MCF 10A (cell line): ENCODE measurements at regions not wholly inside any gene's neighbourhood (a gene's known extent, or its start where the extent isn't known, plus 50 kb on each side); places are given as distances from the start of the nearest gene placed in this dataset.

ENCODE experiments used
- BruUV-seq: library from RNA; stranded (reverse); fragments of 400-500 nt; replicated peaks from 2 replicates; lab custom pipeline; 2021; lab: Mats Ljungman, UMichigan
- CTCF ChIA-PET: fragments of 300-600 bp; sonication (Branson Sonifier 250); formaldehyde crosslinking; extraction: SDS; loops from one replicate; lab custom pipeline; 2021; ENCODE audit warnings: antibody characterized with exemption, inconsistent platforms; lab: Yijun Ruan, JAX
- POLR2A ChIA-PET: fragments of 300-600, 350-650 bp; sonication (Branson Sonifier 250); formaldehyde crosslinking; extraction: SDS; loops from one replicate; lab custom pipeline; 2020; ENCODE audit warnings: antibody characterized with exemption, inconsistent platforms; lab: Yijun Ruan, JAX
- DNase-seq: peaks from one replicate; pipeline ENCODE4 v3.0.0-alpha.2; 2018; ENCODE audit not compliant: unreplicated experiment
- H3K27ac Mint-ChIP-seq: one replicate; pipeline ENCODE4 v1.8.0; 2022; ENCODE audit warnings: mild to moderate bottlenecking, low read depth, mixed read lengths; ENCODE audit not compliant: unreplicated experiment
- H3K27me3 Mint-ChIP-seq: one replicate; pipeline ENCODE4 v1.8.0; 2022; ENCODE audit warnings: mixed read lengths; ENCODE audit not compliant: insufficient read depth, unreplicated experiment
- H3K36me3 Mint-ChIP-seq: one replicate; pipeline ENCODE4 v1.8.0; 2022; ENCODE audit warnings: mild to moderate bottlenecking, moderate library complexity, mixed read lengths; ENCODE audit not compliant: insufficient read depth, unreplicated experiment
- H3K4me1 Mint-ChIP-seq: one replicate; pipeline ENCODE4 v1.8.0; 2022; ENCODE audit warnings: mixed read lengths; ENCODE audit not compliant: insufficient read depth, unreplicated experiment
- H3K4me3 Mint-ChIP-seq: one replicate; pipeline ENCODE4 v1.8.0; 2022; ENCODE audit warnings: mild to moderate bottlenecking, moderate library complexity, mixed read lengths; ENCODE audit not compliant: unreplicated experiment
- H3K9me3 Mint-ChIP-seq: one replicate; pipeline ENCODE4 v1.8.0; 2022; ENCODE audit warnings: mixed read lengths; ENCODE audit not compliant: unreplicated experiment
- intact Hi-C: fragments of 100-400 bp; cut with micrococcal nuclease; formaldehyde crosslinking; loops from 2 replicates; pipeline ENCODE4 v1.14.1; 2022
- TF ChIP-seq, protein P1 (sequence below): fragments of 200-600 bp; IDR thresholded peaks from one replicate; pipeline ENCODE4 v1.8.0; 2022; ENCODE audit warnings: antibody characterized with exemption, mild to moderate bottlenecking; ENCODE audit not compliant: unreplicated experiment

DNA sequence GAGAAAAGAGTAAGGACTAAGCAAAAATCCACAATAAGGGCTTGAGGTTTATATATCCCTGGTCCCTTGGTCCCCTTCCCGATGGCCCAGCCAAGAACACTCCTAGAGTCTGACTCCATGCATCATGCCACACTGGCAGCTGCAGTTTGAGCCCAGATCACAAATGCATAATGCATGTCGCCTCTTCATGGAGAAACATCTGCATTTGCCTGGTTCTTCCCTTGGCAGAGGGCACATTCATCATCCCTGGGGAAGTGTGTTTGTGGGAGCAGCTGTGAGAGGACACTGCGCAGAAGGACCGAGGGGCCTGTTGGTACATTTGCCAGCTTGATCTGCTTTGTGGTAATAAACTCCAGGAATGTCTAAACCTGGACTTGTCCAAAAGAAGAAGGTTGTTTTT is 731.8 kb downstream of the FGF9 start:
- H3K27ac Mint-ChIP-seq: no peak overlapping the region
- H3K27me3 Mint-ChIP-seq: no peaks in the 10 kb centered on the region
- BruUV-seq: no TSS peak
- ChIA-PET POLR2A (no interaction called here), CTCF (interaction anchor here (1.0 kb wide), 1 partner anchor 11 kb away, joined by 4 read pairs; no protein-coding TSS in a partner anchor)
- H3K4me3 Mint-ChIP-seq: no peak overlapping the region
- H3K9me3 Mint-ChIP-seq: no peaks in the 10 kb centered on the region
- intact Hi-C loops: no loop called here
- TF ChIP-seq, protein P1, sequence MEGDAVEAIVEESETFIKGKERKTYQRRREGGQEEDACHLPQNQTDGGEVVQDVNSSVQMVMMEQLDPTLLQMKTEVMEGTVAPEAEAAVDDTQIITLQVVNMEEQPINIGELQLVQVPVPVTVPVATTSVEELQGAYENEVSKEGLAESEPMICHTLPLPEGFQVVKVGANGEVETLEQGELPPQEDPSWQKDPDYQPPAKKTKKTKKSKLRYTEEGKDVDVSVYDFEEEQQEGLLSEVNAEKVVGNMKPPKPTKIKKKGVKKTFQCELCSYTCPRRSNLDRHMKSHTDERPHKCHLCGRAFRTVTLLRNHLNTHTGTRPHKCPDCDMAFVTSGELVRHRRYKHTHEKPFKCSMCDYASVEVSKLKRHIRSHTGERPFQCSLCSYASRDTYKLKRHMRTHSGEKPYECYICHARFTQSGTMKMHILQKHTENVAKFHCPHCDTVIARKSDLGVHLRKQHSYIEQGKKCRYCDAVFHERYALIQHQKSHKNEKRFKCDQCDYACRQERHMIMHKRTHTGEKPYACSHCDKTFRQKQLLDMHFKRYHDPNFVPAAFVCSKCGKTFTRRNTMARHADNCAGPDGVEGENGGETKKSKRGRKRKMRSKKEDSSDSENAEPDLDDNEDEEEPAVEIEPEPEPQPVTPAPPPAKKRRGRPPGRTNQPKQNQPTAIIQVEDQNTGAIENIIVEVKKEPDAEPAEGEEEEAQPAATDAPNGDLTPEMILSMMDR: no peak
- DNase-seq: no peak
- H3K4me1 Mint-ChIP-seq: no peaks in the 10 kb centered on the region
- no peaks in the 10 kb centered on the region for H3K36me3 Mint-ChIP-seq

- no peak for DNase-seq
- H3K36me3 Mint-ChIP-seq: no peaks in the 10 kb centered on the region
Observed at GRCh38 chr13:22403144-22403543, 732.3 kb downstream of the FGF9 start.

DNA sequence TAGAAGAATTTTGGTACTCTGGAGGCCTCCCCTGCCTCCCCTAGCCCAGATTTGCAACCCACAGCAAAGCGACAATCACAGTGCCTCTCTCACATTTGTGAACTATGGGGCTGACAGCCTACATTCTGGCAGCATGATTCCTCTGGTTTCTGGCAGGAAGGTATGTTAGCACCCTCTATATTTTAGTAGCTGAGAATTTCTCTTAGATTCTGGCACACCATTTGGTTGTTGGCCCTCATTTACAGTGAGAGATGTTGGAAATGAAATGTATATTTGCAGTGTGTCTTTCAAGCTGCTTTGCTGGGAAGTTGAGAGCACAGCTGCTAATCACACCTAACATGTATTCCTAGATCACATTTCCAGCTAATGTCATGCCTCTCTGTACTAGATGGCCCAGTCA is 735.0 kb downstream of the FGF9 start:
- ChIA-PET POLR2A (interaction anchor here (1.5 kb wide), 1 partner anchor 14 kb away, joined by 3 read pairs; no protein-coding TSS in a partner anchor), CTCF (no interaction called here)
- peaks cover 6% of the 10 kb centered on the region for H3K9me3 Mint-ChIP-seq
- H3K36me3 Mint-ChIP-seq: no peaks in the 10 kb centered on the region
- no peak overlapping the region for H3K4me3 Mint-ChIP-seq
- DNase-seq: no peak
- no peak overlapping the region for H3K27ac Mint-ChIP-seq
- no peaks in the 10 kb centered on the region for H3K4me1 Mint-ChIP-seq
- intact Hi-C loops: no loop called here
- TF ChIP-seq, protein P1: no peak
- BruUV-seq: no TSS peak
- no peaks in the 10 kb centered on the region for H3K27me3 Mint-ChIP-seq

More at GRCh38 chr13:22403144-22403543, 732.3 kb downstream of the FGF9 start:
- ChIA-PET CTCF (interaction anchor here (1.0 kb wide), 1 partner anchor 10 kb away, joined by 4 read pairs; no protein-coding TSS in a partner anchor), POLR2A (no interaction called here)
- H3K27ac Mint-ChIP-seq: no peak overlapping the region
- H3K27me3 Mint-ChIP-seq: no peaks in the 10 kb centered on the region
- intact Hi-C loops: no loop called here
- H3K4me1 Mint-ChIP-seq: no peaks in the 10 kb centered on the region
- TF ChIP-seq, protein P1: no peak
- H3K4me3 Mint-ChIP-seq: no peak overlapping the region
- no peaks in the 10 kb centered on the region for H3K9me3 Mint-ChIP-seq
- no TSS peak for BruUV-seq

DNA sequence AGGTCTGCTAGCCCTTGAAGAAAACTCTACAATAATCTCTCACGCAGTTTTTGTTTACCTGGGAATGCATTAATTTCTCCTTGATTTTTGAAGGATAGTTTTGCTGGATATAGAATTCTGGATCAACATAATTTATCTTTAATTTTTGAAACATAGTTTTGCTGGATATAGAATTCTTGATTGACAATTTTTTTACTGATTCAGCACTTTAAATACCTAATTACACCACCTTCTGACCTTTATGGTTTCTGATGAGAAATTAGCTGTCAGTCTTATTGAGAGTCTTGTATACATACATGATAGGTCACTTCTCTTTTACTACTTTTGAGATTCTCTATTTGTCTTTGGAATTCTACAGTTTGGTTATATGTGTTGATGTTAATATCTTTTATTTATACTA is 741.6 kb downstream of the FGF9 start:
- CTCF ChIA-PET: no interaction called here
- H3K27ac Mint-ChIP-seq: no peak overlapping the region
- no peak overlapping the region for H3K4me3 Mint-ChIP-seq

More for the DNA sequence above, 741.6 kb downstream of the FGF9 start:
- H3K27me3 Mint-ChIP-seq: no peaks in the 10 kb centered on the region
- no TSS peak for BruUV-seq
- TF ChIP-seq, protein P1: no peak
- peaks cover 36% of the 10 kb centered on the region for H3K9me3 Mint-ChIP-seq
- no peaks in the 10 kb centered on the region for H3K36me3 Mint-ChIP-seq
- intact Hi-C loops: no loop called here
- no peak for DNase-seq
- H3K4me1 Mint-ChIP-seq: no peaks in the 10 kb centered on the region
- POLR2A ChIA-PET: no interaction called here
